ENCODE measurements at regions not wholly inside any gene's neighbourhood (a gene's known extent, or its start where the extent isn't known, plus 50 kb on each side); places are given as distances from the start of the nearest gene placed in this dataset.
A peak's percentile ranks its signal among the peaks of the same experiment; 100 is the strongest.

DNA sequence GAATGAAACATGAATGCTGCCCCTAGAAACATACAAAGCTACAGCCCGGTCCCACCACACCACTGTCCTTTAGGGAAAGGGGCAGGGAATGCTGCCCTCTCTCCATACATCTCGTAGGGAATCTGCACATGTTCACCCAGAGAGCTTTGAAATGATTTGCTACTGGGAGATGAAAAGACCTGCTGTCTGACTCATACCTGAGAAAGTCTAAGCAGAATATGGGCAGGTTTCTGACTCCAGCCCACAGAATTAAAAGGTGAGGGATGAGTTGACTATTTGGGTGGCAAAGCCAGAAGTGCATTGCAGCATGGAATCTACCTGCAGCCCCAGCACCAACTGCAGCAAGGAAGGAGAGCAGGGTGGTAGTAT, 297.9 kb downstream of the TLE1 start:
- intact Hi-C loops (cut with DNase I; ENCODE audit: low total_unique reads), result no loop called here
- 33 to 83% methylated on average over 2 of the region's 2 CpGs for WGBS, 2 donors
- no peak overlapping the region for H3K4me3 ChIP-seq (ENCODE audit: low read depth, poor library complexity, severe bottlenecking)
- TF ChIP-seq POLR2A (IDR thresholded peaks at IDR 0.05), result no peak
- TF ChIP-seq, protein P1, sequence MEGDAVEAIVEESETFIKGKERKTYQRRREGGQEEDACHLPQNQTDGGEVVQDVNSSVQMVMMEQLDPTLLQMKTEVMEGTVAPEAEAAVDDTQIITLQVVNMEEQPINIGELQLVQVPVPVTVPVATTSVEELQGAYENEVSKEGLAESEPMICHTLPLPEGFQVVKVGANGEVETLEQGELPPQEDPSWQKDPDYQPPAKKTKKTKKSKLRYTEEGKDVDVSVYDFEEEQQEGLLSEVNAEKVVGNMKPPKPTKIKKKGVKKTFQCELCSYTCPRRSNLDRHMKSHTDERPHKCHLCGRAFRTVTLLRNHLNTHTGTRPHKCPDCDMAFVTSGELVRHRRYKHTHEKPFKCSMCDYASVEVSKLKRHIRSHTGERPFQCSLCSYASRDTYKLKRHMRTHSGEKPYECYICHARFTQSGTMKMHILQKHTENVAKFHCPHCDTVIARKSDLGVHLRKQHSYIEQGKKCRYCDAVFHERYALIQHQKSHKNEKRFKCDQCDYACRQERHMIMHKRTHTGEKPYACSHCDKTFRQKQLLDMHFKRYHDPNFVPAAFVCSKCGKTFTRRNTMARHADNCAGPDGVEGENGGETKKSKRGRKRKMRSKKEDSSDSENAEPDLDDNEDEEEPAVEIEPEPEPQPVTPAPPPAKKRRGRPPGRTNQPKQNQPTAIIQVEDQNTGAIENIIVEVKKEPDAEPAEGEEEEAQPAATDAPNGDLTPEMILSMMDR (IDR thresholded peaks at IDR 0.05), result no peak
- no peak for DNase-seq (ENCODE audit: low spot score in 2 of 2)

GRCh38 chr9:81390792-81391456, 298.4 kb downstream of the TLE1 start:
- intact Hi-C loops (cut with DNase I; ENCODE audit: low total_unique reads), result no loop called here
- WGBS, 2 donors, result 64 to 79% methylated on average over 4 of the region's 4 CpGs
- TF ChIP-seq, protein P1 (IDR thresholded peaks at IDR 0.05), result no peak
- TF ChIP-seq POLR2A (IDR thresholded peaks at IDR 0.05), result no peak
- peak in 1 of 2 donors; percentile 41 for DNase-seq (ENCODE audit: low spot score in 2 of 2)
- H3K4me3 ChIP-seq (ENCODE audit: low read depth, poor library complexity, severe bottlenecking), result no peak overlapping the region

DNA sequence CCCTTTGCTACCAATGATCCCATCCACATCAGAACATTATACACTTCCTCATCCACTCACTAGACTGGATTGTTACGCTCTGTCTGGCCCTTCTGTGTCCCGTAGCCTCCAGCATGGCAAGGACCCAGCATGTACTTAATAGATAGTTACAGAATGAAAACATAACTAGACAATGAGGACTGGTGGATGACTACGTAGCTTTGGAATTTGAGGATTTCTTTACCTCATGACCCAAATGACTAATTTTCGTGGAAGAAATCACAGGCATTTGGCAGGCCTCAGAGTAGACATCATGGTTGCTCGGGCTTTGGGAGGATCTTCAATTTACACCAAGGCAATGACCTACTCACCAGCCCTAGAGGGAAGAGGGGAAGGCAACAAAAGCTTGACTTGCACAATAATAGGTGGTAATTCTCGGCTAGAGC, 299.8 kb downstream of the TLE1 start:
- peak; percentile 52 to 90 for DNase-seq (ENCODE audit: low spot score in 2 of 2)
- TF ChIP-seq, protein P1 (IDR thresholded peaks at IDR 0.05), result no peak
- no peak for TF ChIP-seq POLR2A (IDR thresholded peaks at IDR 0.05)
- WGBS, 2 donors, result 28 to 41% methylated on average over 6 of the region's 6 CpGs
- intact Hi-C loops (cut with DNase I; ENCODE audit: low total_unique reads), result no loop called here
- H3K4me3 ChIP-seq (ENCODE audit: low read depth, poor library complexity, severe bottlenecking), result no peak overlapping the region

- 92 to 94% methylated on average over 1 of the region's 1 CpG for WGBS, 2 donors
- DNase-seq (ENCODE audit: low spot score in 2 of 2), result no peak
- TF ChIP-seq, protein P1 (IDR thresholded peaks at IDR 0.05), result no peak
- TF ChIP-seq POLR2A (IDR thresholded peaks at IDR 0.05), result no peak
- intact Hi-C loops (cut with DNase I; ENCODE audit: low total_unique reads), result no loop called here
- no peak overlapping the region for H3K4me3 ChIP-seq (ENCODE audit: low read depth, poor library complexity, severe bottlenecking)
These were observed 300.5 kb downstream of the TLE1 start for GRCh38 chr9:81388831-81389230.

DNA sequence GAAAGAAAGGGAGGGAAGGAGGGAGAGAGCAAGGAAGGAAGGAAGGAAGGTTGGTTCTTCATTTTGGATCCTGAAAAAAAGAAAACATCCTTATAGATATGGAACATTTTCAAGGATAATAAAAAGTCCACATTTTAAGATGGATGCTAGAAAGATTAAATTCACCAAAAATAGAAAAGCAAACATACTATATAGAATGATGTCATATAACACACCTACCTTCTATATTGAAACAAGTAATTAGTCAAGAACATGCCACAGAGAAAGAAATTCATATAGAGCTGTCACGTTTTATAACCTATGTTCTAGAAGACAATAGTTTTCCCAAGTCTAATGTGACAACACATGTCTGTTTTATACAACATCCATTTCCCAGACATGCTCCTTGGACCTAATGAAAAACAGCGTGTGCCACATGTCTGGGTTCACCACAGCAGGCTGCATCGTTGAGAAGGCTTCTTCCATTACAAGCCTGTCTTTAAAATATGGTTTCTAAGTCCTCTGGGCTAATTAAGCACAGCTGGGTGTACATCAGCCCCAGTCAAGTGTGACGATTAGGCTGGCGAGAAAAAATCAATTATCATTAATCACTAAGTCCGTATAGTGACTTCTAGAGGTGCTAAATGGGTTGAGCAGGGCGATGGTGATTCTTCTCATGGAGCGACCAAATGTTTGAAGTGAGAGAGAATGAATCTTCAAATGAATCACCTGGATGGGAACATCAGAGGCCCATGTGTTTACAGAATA, 301.8 kb downstream of the TLE1 start:
- no peak for DNase-seq (ENCODE audit: low spot score in 2 of 2)
- H3K4me3 ChIP-seq (ENCODE audit: low read depth, poor library complexity, severe bottlenecking), result no peak overlapping the region
- intact Hi-C loops (cut with DNase I; ENCODE audit: low total_unique reads), result no loop called here
- TF ChIP-seq POLR2A (IDR thresholded peaks at IDR 0.05), result no peak
- TF ChIP-seq, protein P1 (IDR thresholded peaks at IDR 0.05), result no peak
- 88 to 90% methylated on average over 8 of the region's 8 CpGs for WGBS, 2 donors
